IMR-90 (cell line): ENCODE measurements at regions not wholly inside any gene's neighbourhood (a gene's known extent, or its start where the extent isn't known, plus 50 kb on each side); places are given as distances from the start of the nearest gene placed in this dataset.

Experiments
- ATAC-seq: fragments of 200-7000 bp; cut with Tn5 transposase; 2 replicates; pipeline ENCODE4 v1.9.1; 2020; ENCODE audit warnings: low read depth, mild to moderate bottlenecking, moderate library complexity
- BruUV-seq: library from RNA; stranded (reverse); fragments of 400-500 nt; replicated peaks from 2 replicates; lab custom pipeline; 2021; lab: Mats Ljungman, UMichigan
- CTCF ChIA-PET: fragments of 300-600 bp; formaldehyde crosslinking; extraction: SDS; loops from one replicate; lab custom pipeline; 2021; ENCODE audit warnings: antibody characterized with exemption; lab: Yijun Ruan, JAX
- POLR2A ChIA-PET: fragments of 300-600 bp; sonication (Branson Sonifier 250); formaldehyde crosslinking; loops from one replicate; lab custom pipeline; 2022; ENCODE audit warnings: antibody characterized with exemption; ENCODE audit not compliant: unreplicated experiment; lab: Charles Lee
- DNase-seq: peaks from one replicate; pipeline ENCODE4 v3.0.0; 2013
- H2AFZ ChIP-seq: replicated peaks from 2 replicates; pipeline ENCODE3; 2013; ENCODE audit warnings: low read length, mild to moderate bottlenecking; ENCODE audit not compliant: poor library complexity
- H2AK5ac ChIP-seq: 2 replicates; pipeline ENCODE4 v1.6.1; 2013; ENCODE audit warnings: low read depth, low read length, inconsistent platforms
- H2AK9ac ChIP-seq: replicated peaks from 2 replicates; pipeline ENCODE3; 2013; ENCODE audit warnings: mild to moderate bottlenecking, low read depth, low read length, moderate library complexity; ENCODE audit not compliant: poor library complexity
- H2BK120ac ChIP-seq: 2 replicates; pipeline ENCODE4 v1.6.1; 2013; ENCODE audit warnings: low read depth, low read length, inconsistent platforms
- H2BK15ac ChIP-seq: 3 replicates; pipeline ENCODE4 v1.6.1; 2013; ENCODE audit warnings: low read depth, low read length, inconsistent platforms
- H2BK20ac ChIP-seq: 2 replicates; pipeline ENCODE4 v1.6.1; 2013; ENCODE audit warnings: low read depth, mild to moderate bottlenecking, inconsistent platforms, low read length, moderate library complexity
- H2BK5ac ChIP-seq: 2 replicates; pipeline ENCODE4 v1.6.1; 2013; ENCODE audit warnings: mild to moderate bottlenecking, low read depth, low read length, inconsistent platforms; ENCODE audit not compliant: poor library complexity, severe bottlenecking
- H3K14ac ChIP-seq: replicated peaks from 2 replicates; pipeline ENCODE4 v1.6.1; 2013; ENCODE audit warnings: low read depth, low read length, inconsistent platforms
- H3K18ac ChIP-seq: 2 replicates; pipeline ENCODE4 v1.6.1; 2013; ENCODE audit warnings: low read depth, low read length, control low read depth
- H3K23ac ChIP-seq: 2 replicates; pipeline ENCODE4 v1.6.1; 2013; ENCODE audit warnings: low read depth, low read length, inconsistent platforms
- H3K27ac ChIP-seq: 2 replicates; pipeline ENCODE4 v1.5.1; 2013; ENCODE audit warnings: mild to moderate bottlenecking, control low read depth, low read length; ENCODE audit not compliant: insufficient read depth
- H3K27me3 ChIP-seq: 2 replicates; pipeline ENCODE4 v1.6.1; 2013; ENCODE audit warnings: low read length; ENCODE audit not compliant: control insufficient read depth, insufficient read depth
- H3K36me3 ChIP-seq: 2 replicates; pipeline ENCODE4 v1.6.1; 2013; ENCODE audit warnings: low read length, mixed read lengths; ENCODE audit not compliant: control insufficient read depth, insufficient read depth
- H3K4ac ChIP-seq: 2 replicates; pipeline ENCODE4 v1.6.1; 2013; ENCODE audit warnings: low read depth, low read length, inconsistent platforms
- H3K4me1 ChIP-seq: 2 replicates; pipeline ENCODE4 v1.6.1; 2013; ENCODE audit warnings: low read length, mixed read lengths; ENCODE audit not compliant: control insufficient read depth, insufficient read depth
- H3K4me2 ChIP-seq: 2 replicates; pipeline ENCODE4 v1.6.1; 2013; ENCODE audit warnings: low read depth, mild to moderate bottlenecking, control low read depth, low read length, moderate library complexity
- H3K4me3 ChIP-seq: 2 replicates; pipeline ENCODE4 v1.5.1; 2013; ENCODE audit warnings: low read depth, mild to moderate bottlenecking, control low read depth, low read length, moderate library complexity; ENCODE audit not compliant: insufficient read depth
- H3K56ac ChIP-seq: 2 replicates; pipeline ENCODE4 v1.6.1; 2013; ENCODE audit warnings: low read length, inconsistent platforms; ENCODE audit not compliant: insufficient read depth; ENCODE audit errors: extremely low read depth
- H3K79me1 ChIP-seq, 2 experiments: 2 replicates each; pipeline ENCODE4 v1.6.1; 2013; ENCODE audit warnings: low read length in 2 of 2, inconsistent platforms in 1 of 2, low read depth in 1 of 2
- H3K9ac ChIP-seq: 2 replicates; pipeline ENCODE4 v1.6.1; 2013; ENCODE audit warnings: low read depth, low read length, control low read depth
- H3K9me1 ChIP-seq: 2 replicates; pipeline ENCODE4 v1.6.1; 2013; ENCODE audit warnings: low read length, inconsistent platforms; ENCODE audit not compliant: insufficient read depth
- H3K9me3 ChIP-seq: 2 replicates; pipeline ENCODE4 v1.6.1; 2013; ENCODE audit warnings: low read length; ENCODE audit not compliant: control insufficient read depth, insufficient read depth
- H4K20me1 ChIP-seq: 2 replicates; pipeline ENCODE4 v1.6.1; 2013; ENCODE audit warnings: low read length, inconsistent platforms; ENCODE audit not compliant: insufficient read depth
- H4K5ac ChIP-seq: 2 replicates; pipeline ENCODE4 v1.6.1; 2013; ENCODE audit warnings: mild to moderate bottlenecking, low read depth, low read length, control low read depth
- H4K8ac ChIP-seq, 2 experiments: 2 replicates each; pipeline ENCODE4 v1.6.1; 2013; ENCODE audit warnings: low read depth in 2 of 2, low read length in 2 of 2, control low read depth in 1 of 2, inconsistent platforms in 1 of 2
- H4K91ac ChIP-seq: 2 replicates; pipeline ENCODE4 v1.6.1; 2013; ENCODE audit warnings: low read depth, low read length, inconsistent platforms; ENCODE audit not compliant: insufficient read depth
- CTCF ChIP-seq: conservative IDR thresholded peaks from 2 replicates; pipeline ENCODE4 v1.5.1; 2012; ENCODE audit warnings: mild to moderate bottlenecking, low read depth, low read length, improper control_type of control experiment
- MAZ ChIP-seq: IDR thresholded peaks from 2 replicates; pipeline ENCODE4 v1.6.1; 2012; ENCODE audit warnings: low read depth, mild to moderate bottlenecking, low read length, improper control_type of control experiment, moderate library complexity, borderline replicate concordance
- NFE2L2 ChIP-seq: fragments of 150-350 bp; IDR thresholded peaks from 2 replicates; pipeline ENCODE4 v1.6.1; 2016; ENCODE audit warnings: low read depth, mild to moderate bottlenecking, low read length
- SMC3 ChIP-seq: fragments of 150-350 bp; IDR thresholded peaks from 2 replicates; pipeline ENCODE4 v1.6.1; 2016; ENCODE audit warnings: low read depth, mild to moderate bottlenecking, antibody characterized with exemption, low read length, moderate library complexity
- WGBS, 2 experiments: methylation state at CpG; one replicate each; pipeline versions ENCODE4 v1.1.5 to v1.1.7; 2013; ENCODE audit warnings: missing lambda C conversion rate in 2 of 2; ENCODE audit not compliant: insufficient read length in 1 of 2; ENCODE audit errors: extremely low coverage in 2 of 2; 5-methylcytosine and 5-hydroxymethylcytosine counted together
- dilution Hi-C: fragments of 300-500 bp; cut with HindIII; formaldehyde crosslinking; loops from one replicate; pipeline ENCODE4 v1.14.3; 2018; ENCODE audit warnings: low sequenced_read_pairs; ENCODE audit not compliant: unreplicated experiment
- in situ Hi-C: fragments of 300-500 bp; cut with MboI; formaldehyde crosslinking; loops from 3 replicates; pipeline ENCODE4 v1.14.3; 2019; ENCODE audit warnings: low sequenced_read_pairs, inconsistent platforms, mixed read lengths
- intact Hi-C: fragments of 100-400 bp; cut with micrococcal nuclease; formaldehyde crosslinking; loops from 2 replicates; pipeline ENCODE4 v1.10.0; 2022

- H4K5ac ChIP-seq, result no peak overlapping the region
- H3K27ac ChIP-seq, result no peak overlapping the region
- no peak overlapping the region for H3K4ac ChIP-seq
- no peak overlapping the region for H3K18ac ChIP-seq
- ATAC-seq (no peak), DNase-seq (no peak)
- in situ Hi-C loops (no loop called here), dilution Hi-C loops (no loop called here), intact Hi-C loops (no loop called here)
- H4K20me1 ChIP-seq, result no peaks in the 10 kb centered on the region
- no peak overlapping the region for H2BK15ac ChIP-seq
- no peaks in the 10 kb centered on the region for H3K79me1 ChIP-seq
- H3K9me3 ChIP-seq, result no peaks in the 10 kb centered on the region
- no peak overlapping the region for H2BK5ac ChIP-seq
- TF ChIP-seq NFE2L2, result no peak
- TF ChIP-seq MAZ, result no peak
- no peak for TF ChIP-seq CTCF
- TF ChIP-seq SMC3, result no peak
- H3K4me2 ChIP-seq, result no peak overlapping the region
- H4K8ac ChIP-seq, result no peak overlapping the region
- no peak overlapping the region for H3K4me3 ChIP-seq
- POLR2A ChIA-PET, result no interaction called here
- H2AFZ ChIP-seq, result no peak overlapping the region
- no peak overlapping the region for H2AK5ac ChIP-seq
- CTCF ChIA-PET, result no interaction called here
- no peak overlapping the region for H2BK20ac ChIP-seq
- BruUV-seq, result no TSS peak
- no peak overlapping the region for H3K9ac ChIP-seq
- no peaks in the 10 kb centered on the region for H3K4me1 ChIP-seq
- no CpG with 5 or more reads among the region's 6 CpGs for WGBS, 2 experiments
- H2BK120ac ChIP-seq, result no peak overlapping the region
- H2AK9ac ChIP-seq, result no peak overlapping the region
- H3K23ac ChIP-seq, result no peak overlapping the region
- no peaks in the 10 kb centered on the region for H3K9me1 ChIP-seq
- no peaks in the 10 kb centered on the region for H3K36me3 ChIP-seq
- H3K27me3 ChIP-seq, result no peaks in the 10 kb centered on the region
- no peak overlapping the region for H3K14ac ChIP-seq
- H4K91ac ChIP-seq, result no peak overlapping the region
- no peak overlapping the region for H3K56ac ChIP-seq
These were observed 117.0 kb downstream of the ZC3H11B start for GRCh38 chr1:219495737-219496408.
